AG04449 (cell line): ENCODE measurements at regions not wholly inside any gene's neighbourhood (a gene's known extent, or its start where the extent isn't known, plus 50 kb on each side); places are given as distances from the start of the nearest gene placed in this dataset.

Experiments used
- CTCF ChIA-PET: fragments of 350-600 bp; formaldehyde crosslinking; extraction: SDS; loops from one replicate; lab custom pipeline; 2021; ENCODE audit warnings: antibody characterized with exemption; lab: Yijun Ruan, JAX
- POLR2A ChIA-PET: fragments of 400-600, 350-600 bp; formaldehyde crosslinking; extraction: SDS; loops from one replicate; lab custom pipeline; 2020; ENCODE audit warnings: antibody characterized with exemption, inconsistent platforms; lab: Yijun Ruan, JAX
- DNase-seq: peaks from one replicate; pipeline ENCODE4 v3.0.0-alpha.2; 2010; ENCODE audit warnings: low read depth, low spot score
- H3K4me3 ChIP-seq: 2 replicates; pipeline ENCODE4 v1.5.1; 2011; ENCODE audit warnings: low read depth, mild to moderate bottlenecking, control low read depth, low read length
- CTCF ChIP-seq: IDR thresholded peaks from one replicate; pipeline ENCODE4 v1.5.1; 2011; ENCODE audit warnings: mild to moderate bottlenecking, moderate library complexity, low read length, control low read depth, inconsistent platforms; ENCODE audit not compliant: insufficient read depth; ENCODE audit errors: missing control alignments

GRCh38 chr2:40851661-40852060 is 399.8 kb upstream of the SLC8A1 start:
- no peak overlapping the region for H3K4me3 ChIP-seq
- POLR2A ChIA-PET: no interaction called here
- CTCF ChIA-PET: no interaction called here
- no peak for DNase-seq
- TF ChIP-seq CTCF: no peak

GRCh38 chr2:40859617-40860016 is 407.7 kb upstream of the SLC8A1 start:
- no peak overlapping the region for H3K4me3 ChIP-seq
- POLR2A ChIA-PET: no interaction called here
- TF ChIP-seq CTCF: no peak
- CTCF ChIA-PET: interaction anchor here (0.6 kb wide), 1 partner anchor 77 kb away, joined by 3 read pairs; no protein-coding TSS in a partner anchor
- no peak for DNase-seq

GRCh38 chr2:40867829-40868228 is 415.9 kb upstream of the SLC8A1 start:
- H3K4me3 ChIP-seq: no peak overlapping the region
- ChIA-PET CTCF (no interaction called here), POLR2A (no interaction called here)
- no peak for DNase-seq
- TF ChIP-seq CTCF: no peak

- DNase-seq: no peak
- POLR2A ChIA-PET: no interaction called here
- no peak overlapping the region for H3K4me3 ChIP-seq
- TF ChIP-seq CTCF: no peak
- CTCF ChIA-PET: no interaction called here
Measured at GRCh38 chr2:40872580-40872979, 420.7 kb upstream of the SLC8A1 start.

- POLR2A ChIA-PET: no interaction called here
- CTCF ChIA-PET: no interaction called here
- no peak for TF ChIP-seq CTCF
- no peak for DNase-seq
- no peak overlapping the region for H3K4me3 ChIP-seq
Measured at GRCh38 chr2:40874380-40874779, 422.5 kb upstream of the SLC8A1 start.

- ChIA-PET CTCF (no interaction called here), POLR2A (no interaction called here)
- H3K4me3 ChIP-seq: no peak overlapping the region
- DNase-seq: no peak
- TF ChIP-seq CTCF: no peak
Measured at GRCh38 chr2:40877734-40878288, 425.9 kb upstream of the SLC8A1 start.
